ENCODE measurements at regions not wholly inside any gene's neighbourhood (a gene's known extent, or its start where the extent isn't known, plus 50 kb on each side); places are given as distances from the start of the nearest gene placed in this dataset.

- no peaks in the 10 kb centered on the region for H3K4me1 ChIP-seq
- H3K27me3 ChIP-seq, result no peaks in the 10 kb centered on the region
- TF ChIP-seq, protein P1, sequence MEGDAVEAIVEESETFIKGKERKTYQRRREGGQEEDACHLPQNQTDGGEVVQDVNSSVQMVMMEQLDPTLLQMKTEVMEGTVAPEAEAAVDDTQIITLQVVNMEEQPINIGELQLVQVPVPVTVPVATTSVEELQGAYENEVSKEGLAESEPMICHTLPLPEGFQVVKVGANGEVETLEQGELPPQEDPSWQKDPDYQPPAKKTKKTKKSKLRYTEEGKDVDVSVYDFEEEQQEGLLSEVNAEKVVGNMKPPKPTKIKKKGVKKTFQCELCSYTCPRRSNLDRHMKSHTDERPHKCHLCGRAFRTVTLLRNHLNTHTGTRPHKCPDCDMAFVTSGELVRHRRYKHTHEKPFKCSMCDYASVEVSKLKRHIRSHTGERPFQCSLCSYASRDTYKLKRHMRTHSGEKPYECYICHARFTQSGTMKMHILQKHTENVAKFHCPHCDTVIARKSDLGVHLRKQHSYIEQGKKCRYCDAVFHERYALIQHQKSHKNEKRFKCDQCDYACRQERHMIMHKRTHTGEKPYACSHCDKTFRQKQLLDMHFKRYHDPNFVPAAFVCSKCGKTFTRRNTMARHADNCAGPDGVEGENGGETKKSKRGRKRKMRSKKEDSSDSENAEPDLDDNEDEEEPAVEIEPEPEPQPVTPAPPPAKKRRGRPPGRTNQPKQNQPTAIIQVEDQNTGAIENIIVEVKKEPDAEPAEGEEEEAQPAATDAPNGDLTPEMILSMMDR (IDR thresholded peaks at IDR 0.05), result no peak
- H3K27ac ChIP-seq, result no peak overlapping the region
- H3K9me3 ChIP-seq, result no peaks in the 10 kb centered on the region
- intact Hi-C loops (cut with DNase I), result no loop called here
- ATAC-seq (no peak), DNase-seq (no peak)
- H3K4me3 ChIP-seq, result no peak overlapping the region
- no peaks in the 10 kb centered on the region for H3K36me3 ChIP-seq
Observed at GRCh38 chr2:155350783-155351580, 652.5 kb downstream of the KCNJ3 start.

- DNase-seq, result no peak
- intact Hi-C loops (cut with DNase I), result no loop called here
Observed at GRCh38 chr2:155332016-155332415, 633.5 kb downstream of the KCNJ3 start.

DNA sequence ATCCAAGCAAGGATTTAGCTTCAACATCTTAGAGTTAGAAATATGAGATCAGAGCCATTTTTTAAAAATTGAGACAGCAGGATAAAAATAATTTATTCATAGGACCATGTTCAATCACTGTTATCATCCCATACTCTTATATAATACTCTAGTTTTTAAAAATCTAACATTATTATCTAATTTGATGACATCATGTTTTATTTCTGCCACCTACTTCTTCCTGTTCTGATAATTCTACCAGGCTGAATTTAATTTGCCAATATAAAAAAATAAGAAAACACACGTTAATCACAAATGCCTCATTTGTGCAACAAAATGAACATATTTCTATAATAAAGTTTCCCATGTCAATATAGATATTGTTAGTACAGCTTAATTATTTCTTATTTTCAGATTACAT lies 621.7 kb downstream of the KCNJ3 start:
- intact Hi-C loops (cut with DNase I), result no loop called here
- no peak overlapping the region for H3K4me3 ChIP-seq
- H3K27ac ChIP-seq, result no peak overlapping the region
- H3K27me3 ChIP-seq, result no peaks in the 10 kb centered on the region
- TF ChIP-seq, protein P1 (IDR thresholded peaks at IDR 0.05), result no peak
- no peaks in the 10 kb centered on the region for H3K9me3 ChIP-seq
- DNase-seq (no peak), ATAC-seq (no peak)
- H3K4me1 ChIP-seq, result no peaks in the 10 kb centered on the region
- no peaks in the 10 kb centered on the region for H3K36me3 ChIP-seq

More at GRCh38 chr2:155332016-155332415, 633.5 kb downstream of the KCNJ3 start:
- H3K36me3 ChIP-seq, result no peaks in the 10 kb centered on the region
- H3K4me3 ChIP-seq, result no peak overlapping the region
- H3K9me3 ChIP-seq, result no peaks in the 10 kb centered on the region
- no peak for ATAC-seq
- H3K4me1 ChIP-seq, result no peaks in the 10 kb centered on the region
- TF ChIP-seq, protein P1 (IDR thresholded peaks at IDR 0.05), result no peak
- no peaks in the 10 kb centered on the region for H3K27me3 ChIP-seq
- H3K27ac ChIP-seq, result no peak overlapping the region

- intact Hi-C loops (cut with DNase I), result no loop called here
- ATAC-seq, result no peak
- H3K27ac ChIP-seq, result no peak overlapping the region
- H3K4me3 ChIP-seq, result no peak overlapping the region
- H3K27me3 ChIP-seq, result no peaks in the 10 kb centered on the region
- no peaks in the 10 kb centered on the region for H3K36me3 ChIP-seq
- DNase-seq, result no peak
- no peaks in the 10 kb centered on the region for H3K4me1 ChIP-seq
- H3K9me3 ChIP-seq, result no peaks in the 10 kb centered on the region
- TF ChIP-seq, protein P1 (IDR thresholded peaks at IDR 0.05), result no peak
Observed at GRCh38 chr2:155318710-155319109, 620.2 kb downstream of the KCNJ3 start.

- H3K4me1 ChIP-seq, result no peaks in the 10 kb centered on the region
- H3K4me3 ChIP-seq, result no peak overlapping the region
- intact Hi-C loops (cut with DNase I), result no loop called here
- H3K27ac ChIP-seq, result no peak overlapping the region
- no peaks in the 10 kb centered on the region for H3K9me3 ChIP-seq
- no peaks in the 10 kb centered on the region for H3K36me3 ChIP-seq
- TF ChIP-seq, protein P1 (IDR thresholded peaks at IDR 0.05), result no peak
- ATAC-seq (no peak), DNase-seq (no peak)
- no peaks in the 10 kb centered on the region for H3K27me3 ChIP-seq
Observed at GRCh38 chr2:155315768-155316167, 617.3 kb downstream of the KCNJ3 start.

Measured in upper lobe of right lung (tissue), 1 donor.